PC-3 (cell line): ENCODE measurements at regions not wholly inside any gene's neighbourhood (a gene's known extent, or its start where the extent isn't known, plus 50 kb on each side); places are given as distances from the start of the nearest gene placed in this dataset.

Experiments used
- ATAC-seq: fragments of 200-7000 bp; cut with Tn5 transposase; 2 replicates; pipeline ENCODE4 v1.9.1; 2020; ENCODE audit warnings: mild to moderate bottlenecking, moderate library complexity
- BruUV-seq: library from RNA; stranded (reverse); fragments of 400-500 nt; replicated peaks from 2 replicates; lab custom pipeline; 2021; lab: Mats Ljungman, UMichigan
- CTCF ChIA-PET: fragments of 300-600 bp; sonication (Branson Sonifier 250); formaldehyde crosslinking; loops from one replicate; lab custom pipeline; 2022; ENCODE audit warnings: antibody characterized with exemption; lab: Charles Lee
- POLR2A ChIA-PET: fragments of 300-600 bp; sonication (Branson Sonifier 250); formaldehyde crosslinking; loops from one replicate; lab custom pipeline; 2022; ENCODE audit warnings: antibody characterized with exemption; ENCODE audit not compliant: unreplicated experiment; lab: Charles Lee
- DNase-seq: peaks from one replicate; pipeline ENCODE4 v3.0.0-alpha.2; 2015
- H2AFZ ChIP-seq: fragments of 300-600 bp; sonication (generic); 2 replicates; pipeline ENCODE4 v1.6.0; 2016; ENCODE audit warnings: antibody characterized with exemption, low read length
- H3F3A ChIP-seq: fragments of 300-600 bp; sonication (generic); one replicate; pipeline ENCODE4 v1.6.0; 2017; ENCODE audit warnings: antibody characterized with exemption, low read length, control low read depth, mild to moderate bottlenecking; ENCODE audit not compliant: unreplicated experiment
- H3K27ac ChIP-seq: fragments of 300-600 bp; sonication (generic); 2 replicates; pipeline ENCODE4 v1.5.1; 2016; ENCODE audit warnings: mild to moderate bottlenecking, low read length
- H3K27me3 ChIP-seq: fragments of 300-600 bp; sonication (generic); 2 replicates; pipeline ENCODE4 v1.6.1; 2016; ENCODE audit warnings: low read length, mixed read lengths
- H3K36me3 ChIP-seq: fragments of 300-600 bp; sonication (generic); 2 replicates; pipeline ENCODE4 v1.6.1; 2016; ENCODE audit warnings: low read depth, mixed run types, low read length, mixed read lengths
- H3K4me1 ChIP-seq: fragments of 300-600 bp; sonication (generic); 2 replicates; pipeline ENCODE4 v1.5.1; 2016; ENCODE audit warnings: low read length; ENCODE audit not compliant: insufficient read depth
- H3K4me2 ChIP-seq: fragments of 300-600 bp; sonication (generic); 2 replicates; pipeline ENCODE4 v1.6.0; 2016; ENCODE audit warnings: low read length
- H3K4me3 ChIP-seq: fragments of 300-600 bp; sonication (generic); 2 replicates; pipeline ENCODE4 v1.5.1; 2016; ENCODE audit warnings: mild to moderate bottlenecking, low read length, mixed read lengths
- H3K79me2 ChIP-seq: fragments of 300-600 bp; sonication (generic); 2 replicates; pipeline ENCODE4 v1.6.1; 2017; ENCODE audit warnings: low read length, mixed read lengths
- H3K9ac ChIP-seq: fragments of 300-600 bp; sonication (generic); 2 replicates; pipeline ENCODE4 v1.6.0; 2016; ENCODE audit warnings: mild to moderate bottlenecking, low read length
- H3K9me2 ChIP-seq: fragments of 300-600 bp; sonication (generic); replicated peaks from 2 replicates; pipeline ENCODE4 v1.6.1; 2016; ENCODE audit warnings: mixed run types, low read length, mixed read lengths
- H3K9me3 ChIP-seq: fragments of 300-600 bp; sonication (generic); 2 replicates; pipeline ENCODE4 v1.6.1; 2016; ENCODE audit warnings: low read length, mixed read lengths
- H4K20me1 ChIP-seq: fragments of 300-600 bp; sonication (generic); 2 replicates; pipeline ENCODE4 v1.6.1; 2016; ENCODE audit warnings: low read length, mixed read lengths
- EZH2 ChIP-seq: fragments of 300-600 bp; sonication (generic); IDR thresholded peaks from one replicate; pipeline ENCODE4 v1.6.1; 2017; ENCODE audit warnings: antibody characterized with exemption, mild to moderate bottlenecking, low read length; ENCODE audit not compliant: unreplicated experiment
- EZH2phosphoT487 ChIP-seq: fragments of 300-600 bp; sonication (generic); IDR thresholded peaks from 2 replicates; pipeline ENCODE4 v1.6.1; 2018; ENCODE audit warnings: mild to moderate bottlenecking, antibody characterized with exemption, low read length, borderline replicate concordance
- intact Hi-C: fragments of 100-400 bp; cut with micrococcal nuclease; formaldehyde crosslinking; loops from 2 replicates; pipeline ENCODE4 v1.9.0; 2023
- TF ChIP-seq, protein P1 (sequence below): fragments of 300-600 bp; sonication (generic); conservative IDR thresholded peaks from 2 replicates; pipeline ENCODE4 v1.5.1; 2017; ENCODE audit warnings: antibody characterized with exemption, low read depth, mild to moderate bottlenecking, low read length

DNA sequence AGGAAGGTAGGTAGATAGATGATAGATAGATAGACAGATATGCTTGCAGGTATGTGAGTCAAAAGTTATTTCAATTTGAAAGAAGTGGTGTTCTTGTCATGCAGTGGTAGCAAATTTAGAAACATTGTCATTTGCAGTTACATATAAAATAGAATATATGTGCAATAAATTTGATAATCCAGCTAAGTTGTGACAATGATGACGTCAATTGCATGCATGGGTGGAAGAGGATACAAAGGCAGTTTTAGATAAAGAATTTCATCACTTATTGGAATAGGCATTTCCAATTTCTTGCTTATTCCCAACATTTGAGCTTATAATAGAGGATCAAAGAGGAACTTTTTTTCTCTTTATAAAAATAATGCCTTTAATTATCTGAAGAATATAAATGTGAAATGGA, 99.2 kb upstream of the KCNJ16 start:
- Histone ChIP-seq H3K9ac (no peak overlapping the region), H2AFZ (no peak overlapping the region), H4K20me1 (no peaks in the 10 kb centered on the region), H3K27me3 (no peaks in the 10 kb centered on the region), H3K27ac (no peak overlapping the region), H3K79me2 (no peaks in the 10 kb centered on the region), H3K9me2 (no peaks in the 10 kb centered on the region), H3K9me3 (0 out of 2 replicates have a peak, but pooled peaks cover 4% of the 10 kb centered on the region), H3K4me2 (no peak overlapping the region), H3F3A (no peaks in the 10 kb centered on the region), H3K4me1 (no peaks in the 10 kb centered on the region), H3K4me3 (no peak overlapping the region), H3K36me3 (no peaks in the 10 kb centered on the region)
- ATAC-seq (no peak), DNase-seq (no peak)
- ChIA-PET CTCF (interaction anchor here (1.2 kb wide), 1 partner anchor 367 kb away, joined by 3 read pairs; no protein-coding TSS in a partner anchor), POLR2A (no interaction called here)
- no peak for TF ChIP-seq EZH2phosphoT487
- intact Hi-C loops: no loop called here
- BruUV-seq: no TSS peak

DNA sequence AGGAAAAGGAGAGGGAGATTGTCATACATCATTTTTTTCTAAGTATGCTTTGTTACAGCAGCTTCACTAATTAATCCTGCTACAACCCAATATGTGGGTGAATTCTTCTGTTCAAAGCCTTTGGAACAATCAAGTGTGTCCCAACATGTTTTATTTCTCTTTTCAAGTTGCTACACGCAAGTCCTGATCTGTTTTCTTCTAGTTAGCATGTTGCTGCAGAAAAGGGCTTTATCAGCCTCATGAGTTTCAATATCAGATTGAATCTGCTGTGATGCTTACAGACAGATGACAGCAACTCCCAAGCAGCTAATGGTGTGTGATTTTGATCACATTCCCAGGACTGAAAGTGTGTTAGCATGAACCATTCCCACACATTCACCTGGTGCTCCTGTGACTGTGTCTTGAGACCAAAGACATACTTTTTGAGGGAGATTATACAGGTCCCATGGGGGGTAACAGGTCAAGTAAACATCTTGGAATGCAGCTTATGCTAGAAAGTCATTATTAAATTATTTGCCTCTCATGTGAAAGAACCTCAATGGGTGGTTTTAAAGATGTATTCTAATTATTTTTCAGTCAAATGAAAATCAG, 96.9 kb upstream of the KCNJ16 start:
- Histone ChIP-seq H3K79me2 (no peaks in the 10 kb centered on the region), H3K9me2 (no peaks in the 10 kb centered on the region), H3K27me3 (no peaks in the 10 kb centered on the region), H3K4me1 (no peaks in the 10 kb centered on the region), H3K9ac (no peak overlapping the region), H3K9me3 (0 out of 2 replicates have a peak, but pooled peaks cover 4% of the 10 kb centered on the region), H3K36me3 (no peaks in the 10 kb centered on the region), H3K4me2 (no peak overlapping the region), H3K4me3 (no peak overlapping the region), H4K20me1 (no peaks in the 10 kb centered on the region), H2AFZ (no peak overlapping the region), H3F3A (no peaks in the 10 kb centered on the region), H3K27ac (no peak overlapping the region)
- TF ChIP-seq, protein P1, sequence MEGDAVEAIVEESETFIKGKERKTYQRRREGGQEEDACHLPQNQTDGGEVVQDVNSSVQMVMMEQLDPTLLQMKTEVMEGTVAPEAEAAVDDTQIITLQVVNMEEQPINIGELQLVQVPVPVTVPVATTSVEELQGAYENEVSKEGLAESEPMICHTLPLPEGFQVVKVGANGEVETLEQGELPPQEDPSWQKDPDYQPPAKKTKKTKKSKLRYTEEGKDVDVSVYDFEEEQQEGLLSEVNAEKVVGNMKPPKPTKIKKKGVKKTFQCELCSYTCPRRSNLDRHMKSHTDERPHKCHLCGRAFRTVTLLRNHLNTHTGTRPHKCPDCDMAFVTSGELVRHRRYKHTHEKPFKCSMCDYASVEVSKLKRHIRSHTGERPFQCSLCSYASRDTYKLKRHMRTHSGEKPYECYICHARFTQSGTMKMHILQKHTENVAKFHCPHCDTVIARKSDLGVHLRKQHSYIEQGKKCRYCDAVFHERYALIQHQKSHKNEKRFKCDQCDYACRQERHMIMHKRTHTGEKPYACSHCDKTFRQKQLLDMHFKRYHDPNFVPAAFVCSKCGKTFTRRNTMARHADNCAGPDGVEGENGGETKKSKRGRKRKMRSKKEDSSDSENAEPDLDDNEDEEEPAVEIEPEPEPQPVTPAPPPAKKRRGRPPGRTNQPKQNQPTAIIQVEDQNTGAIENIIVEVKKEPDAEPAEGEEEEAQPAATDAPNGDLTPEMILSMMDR: no peak
- TF ChIP-seq EZH2phosphoT487 (no peak), EZH2 (no peak)
- ATAC-seq (no peak), DNase-seq (no peak)
- POLR2A ChIA-PET: no interaction called here
- CTCF ChIA-PET: no interaction called here
- intact Hi-C loops: no loop called here
- no TSS peak for BruUV-seq

DNA sequence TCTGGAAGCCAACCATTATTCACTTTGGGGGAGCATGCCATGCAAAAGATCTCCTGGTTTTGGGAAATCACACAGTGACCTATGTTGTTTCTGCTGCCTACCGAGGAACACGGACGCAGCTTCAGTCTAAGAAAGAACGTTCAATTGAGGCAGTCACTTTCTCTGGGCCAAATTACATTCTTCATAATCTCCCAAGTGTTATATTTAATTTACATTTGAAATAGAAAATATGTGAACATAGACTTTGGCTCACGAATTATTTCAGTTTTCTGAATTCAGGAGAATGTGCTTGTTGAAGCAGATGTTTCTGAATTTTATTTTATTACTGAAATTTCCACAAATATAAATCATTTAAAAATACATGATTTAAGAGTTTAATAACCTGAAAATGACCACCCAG, 93.6 kb upstream of the KCNJ16 start:
- ATAC-seq: no peak
- intact Hi-C loops: no loop called here
- Histone ChIP-seq H3K9me3 (no peaks in the 10 kb centered on the region), H3K9ac (no peak overlapping the region), H3K27ac (no peak overlapping the region), H3K9me2 (no peaks in the 10 kb centered on the region), H4K20me1 (no peaks in the 10 kb centered on the region), H3K4me3 (no peak overlapping the region), H3K4me1 (no peaks in the 10 kb centered on the region), H2AFZ (no peak overlapping the region), H3K27me3 (no peaks in the 10 kb centered on the region), H3K79me2 (no peaks in the 10 kb centered on the region), H3F3A (no peaks in the 10 kb centered on the region), H3K4me2 (no peak overlapping the region), H3K36me3 (no peaks in the 10 kb centered on the region)
- no TSS peak for BruUV-seq
- CTCF ChIA-PET: no interaction called here
- POLR2A ChIA-PET: no interaction called here
- TF ChIP-seq, protein P1: no peak
- TF ChIP-seq EZH2phosphoT487: no peak
- TF ChIP-seq EZH2: no peak
- DNase-seq: no peak
